Activated CD4-positive, CD25-positive, alpha-beta regulatory T cell (primary cell): ENCODE measurements at regions not wholly inside any gene's neighbourhood (a gene's known extent, or its start where the extent isn't known, plus 50 kb on each side); places are given as distances from the start of the nearest gene placed in this dataset.
A peak's percentile ranks its signal among the peaks of the same experiment; 100 is the strongest.
"Not testable (repeated sequence)": the region's sequence is repeated elsewhere in the genome, so short reads cannot be mapped to it uniquely, and the experiment has no call there.

ENCODE experiments used
- DNase-seq, 4 experiments: peaks; one replicate each; lab custom pipeline; 2025; lab: John Stamatoyannopoulos, UW

DNA sequence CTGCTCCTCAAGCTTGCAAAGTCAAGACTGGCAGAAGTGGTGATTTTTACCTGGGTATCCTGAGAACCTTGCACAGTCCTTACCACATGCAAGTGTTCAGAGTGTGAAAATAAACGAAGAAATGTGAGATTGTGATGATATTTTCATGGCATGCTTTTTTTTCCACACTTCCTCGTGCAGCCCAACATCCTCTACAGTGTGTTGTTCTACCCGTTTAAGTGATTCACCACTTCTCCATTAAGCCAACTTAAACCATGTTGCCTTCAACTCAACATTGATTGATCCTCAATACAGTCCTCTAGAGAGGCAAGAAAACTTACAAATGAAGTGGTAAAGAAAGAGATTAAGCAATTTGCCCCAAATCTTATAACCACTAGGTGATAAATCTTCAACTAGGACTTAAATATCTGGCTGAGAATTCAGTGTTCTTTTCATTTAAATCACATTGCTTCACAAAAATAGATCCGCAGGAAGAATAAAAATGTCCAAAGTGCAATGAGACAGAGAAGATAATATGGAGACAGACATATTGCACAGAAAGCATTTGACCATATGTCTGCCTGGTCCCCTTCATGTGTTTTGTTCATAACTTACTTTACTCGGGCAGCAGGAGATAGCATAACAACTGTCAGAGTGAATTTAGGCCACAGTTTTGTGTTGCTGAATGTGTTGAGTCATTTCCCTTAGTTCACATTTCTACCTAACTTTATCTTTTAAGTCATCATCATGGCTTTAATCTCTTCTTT is 75.8 kb upstream of the PARP8 start:
- not testable (repeated sequence) for DNase-seq

- DNase-seq: not testable (repeated sequence)
Measured at GRCh38 chr5:50591338-50591737, 75.1 kb upstream of the PARP8 start.

GRCh38 chr5:50593681-50594080 is 72.8 kb upstream of the PARP8 start:
- DNase-seq: no peak

- DNase-seq: no peak
Measured at GRCh38 chr5:50595199-50595598, 71.2 kb upstream of the PARP8 start.

DNA sequence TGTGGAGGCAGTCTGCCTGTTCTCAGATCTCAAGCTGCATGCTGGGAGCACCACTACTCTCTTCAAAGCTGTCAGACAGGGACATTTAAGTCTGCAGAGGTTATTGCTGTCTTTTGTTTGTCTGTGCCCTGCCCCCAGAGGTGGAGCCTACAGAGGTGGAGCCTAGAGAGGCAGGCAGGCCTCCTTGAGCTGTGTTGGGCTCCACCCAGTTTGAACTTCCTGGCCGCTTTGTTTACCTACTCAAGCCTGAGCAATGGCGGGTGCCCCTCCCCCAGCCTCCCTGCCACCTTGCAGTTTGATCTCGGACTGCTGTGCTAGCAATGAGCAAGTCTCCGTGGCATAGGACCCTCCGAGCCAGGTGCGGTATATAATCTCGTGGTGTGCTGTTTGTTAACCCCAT is 64.9 kb upstream of the PARP8 start:
- peak in 2 of 4 experiments; percentile 8 to 31 for DNase-seq

DNA sequence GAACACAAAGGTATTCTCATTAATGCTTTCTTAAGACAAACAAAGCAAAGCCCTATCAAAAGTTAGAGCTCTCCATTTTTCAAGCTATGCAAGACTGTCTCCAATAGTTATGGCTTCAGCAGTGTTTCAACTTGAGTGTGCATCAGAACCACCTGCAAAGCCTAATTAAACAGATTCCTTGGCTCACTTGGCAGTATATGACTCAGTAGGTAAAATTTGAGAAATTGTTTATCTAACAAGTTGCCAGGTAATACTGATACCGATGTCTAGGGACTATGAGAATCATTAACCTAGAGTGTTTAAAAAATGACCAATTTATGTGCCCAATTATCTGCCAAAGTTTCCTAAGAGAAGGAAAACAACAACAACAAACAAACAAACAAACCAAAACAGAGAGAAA is 60.3 kb upstream of the PARP8 start:
- no peak for DNase-seq

DNA sequence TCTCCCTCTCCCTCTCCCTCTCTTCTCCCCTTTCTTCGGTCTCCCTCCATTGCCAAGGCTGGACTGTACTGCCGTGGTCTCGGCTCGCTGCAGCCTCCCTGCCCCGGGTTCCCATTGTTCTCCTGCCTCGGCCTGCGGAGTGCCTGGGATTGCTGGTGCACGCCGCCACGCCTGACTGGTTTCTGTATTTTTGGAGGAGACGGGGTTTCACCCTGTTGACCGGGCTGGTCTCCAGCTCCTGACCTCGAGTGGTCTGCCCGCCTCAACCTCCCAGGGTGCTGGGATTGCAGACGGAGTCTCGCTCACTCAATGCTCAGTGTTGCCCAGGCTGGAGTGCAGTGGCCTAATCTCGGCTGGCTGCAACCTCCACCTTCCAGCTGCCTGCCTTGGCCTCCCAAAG is 59.0 kb upstream of the PARP8 start:
- not testable (repeated sequence) for DNase-seq

- DNase-seq: not testable (repeated sequence)
Measured at GRCh38 chr5:50607953-50608705, 58.3 kb upstream of the PARP8 start.

DNA sequence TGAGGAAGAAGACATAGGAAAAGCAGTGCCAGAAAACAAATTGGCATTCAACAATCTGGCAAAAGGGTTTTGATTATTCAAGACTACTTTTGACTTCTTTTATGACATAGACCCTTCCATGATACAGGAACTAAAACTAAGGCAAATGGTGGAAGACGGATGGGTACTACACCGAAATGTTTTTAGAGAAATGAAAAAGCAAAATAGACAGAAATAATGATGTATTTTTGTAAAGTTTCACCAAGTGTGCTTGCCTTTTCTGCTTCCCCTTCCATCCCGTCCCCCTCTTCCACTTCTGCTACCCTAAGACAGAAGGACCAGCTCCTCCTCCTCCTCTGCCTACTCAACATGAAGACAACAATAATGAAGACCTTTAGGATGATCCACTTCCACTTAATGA is 53.4 kb upstream of the PARP8 start:
- DNase-seq: not testable (repeated sequence)
